ENCODE measurements at regions not wholly inside any gene's neighbourhood (a gene's known extent, or its start where the extent isn't known, plus 50 kb on each side); places are given as distances from the start of the nearest gene placed in this dataset.

GRCh38 chr2:191557841-191558240 lies 120.1 kb upstream of the NABP1 start:
- H3K4me3 ChIP-seq (ENCODE audit: low read length) = no peak overlapping the region
- no peak for TF ChIP-seq CTCF (conservative IDR thresholded peaks at IDR 0.05; ENCODE audit: low read length)
- DNase-seq (ENCODE audit: low read depth) = no peak

- no peak overlapping the region for H3K4me3 ChIP-seq (ENCODE audit: low read length)
Observed at GRCh38 chr2:191559569-191559968, 118.4 kb upstream of the NABP1 start.

GRCh38 chr2:191560411-191560980 lies 117.4 kb upstream of the NABP1 start:
- no peak for DNase-seq (ENCODE audit: low read depth)
- no peak for TF ChIP-seq CTCF (conservative IDR thresholded peaks at IDR 0.05; ENCODE audit: low read length)
- no peak overlapping the region for H3K4me3 ChIP-seq (ENCODE audit: low read length)

More at GRCh38 chr2:191559569-191559968, 118.4 kb upstream of the NABP1 start:
- no peak for TF ChIP-seq CTCF (conservative IDR thresholded peaks at IDR 0.05; ENCODE audit: low read length)
- no peak for DNase-seq (ENCODE audit: low read depth)

GRCh38 chr2:191565120-191565519 lies 112.8 kb upstream of the NABP1 start:
- DNase-seq (ENCODE audit: low read depth) = peak; percentile 48
- TF ChIP-seq CTCF (conservative IDR thresholded peaks at IDR 0.05; ENCODE audit: low read length) = no peak

GRCh38 chr2:191565647-191566198 lies 112.2 kb upstream of the NABP1 start:
- no peak overlapping the region for H3K4me3 ChIP-seq (ENCODE audit: low read length)
- DNase-seq (ENCODE audit: low read depth) = no peak
- TF ChIP-seq CTCF (conservative IDR thresholded peaks at IDR 0.05; ENCODE audit: low read length) = no peak

More at GRCh38 chr2:191565120-191565519, 112.8 kb upstream of the NABP1 start:
- H3K4me3 ChIP-seq (ENCODE audit: low read length) = no peak overlapping the region

GRCh38 chr2:191566344-191566743 lies 111.6 kb upstream of the NABP1 start:
- TF ChIP-seq CTCF (conservative IDR thresholded peaks at IDR 0.05; ENCODE audit: low read length) = peak; percentile 91
- peak; percentile 60 for DNase-seq (ENCODE audit: low read depth)
- no peak overlapping the region for H3K4me3 ChIP-seq (ENCODE audit: low read length)

GRCh38 chr2:191567206-191567605 lies 110.7 kb upstream of the NABP1 start:
- H3K4me3 ChIP-seq (ENCODE audit: low read length) = no peak overlapping the region
- TF ChIP-seq CTCF (conservative IDR thresholded peaks at IDR 0.05; ENCODE audit: low read length) = no peak
- DNase-seq (ENCODE audit: low read depth) = no peak
